H1 (cell line): ENCODE measurements at regions not wholly inside any gene's neighbourhood (a gene's known extent, or its start where the extent isn't known, plus 50 kb on each side); places are given as distances from the start of the nearest gene placed in this dataset.

Experiments used
- CTCF ChIA-PET: fragments of 300-600 bp; sonication (Branson Sonifier 250); formaldehyde crosslinking; loops from one replicate; lab custom pipeline; 2021; ENCODE audit not compliant: partially characterized antibody; lab: Charles Lee
- POLR2A ChIA-PET: fragments of 300-600 bp; sonication (Branson Sonifier 250); formaldehyde crosslinking; loops from one replicate; lab custom pipeline; 2021; ENCODE audit warnings: inconsistent platforms; ENCODE audit not compliant: partially characterized antibody; lab: Charles Lee
- DNase-seq, 2 experiments: peaks; one replicate each; pipeline versions ENCODE4 v3.0.0 to v3.0.0-alpha.2; 2010 to 2022; ENCODE audit warnings: low spot score in 2 of 2, low read depth in 1 of 2, mixed read lengths in 1 of 2
- FAIRE-seq: peaks from 2 replicates; lab custom pipeline; 2011; peaks lifted over from hg19 to GRCh38; lab: Jason Lieb, UNC
- H2AFZ ChIP-seq: 2 replicates; pipeline ENCODE4 v1.8.1; 2012; ENCODE audit warnings: low read length, inconsistent platforms
- H2AK5ac ChIP-seq: 2 replicates; pipeline ENCODE4 v1.6.1; 2013; ENCODE audit warnings: low read depth, low read length
- H2BK120ac ChIP-seq: replicated peaks from 2 replicates; pipeline ENCODE3; 2013; ENCODE audit warnings: low read depth, low read length, inconsistent platforms
- H2BK12ac ChIP-seq: 2 replicates; pipeline ENCODE4 v1.6.1; 2013; ENCODE audit warnings: low read depth, low read length
- H2BK15ac ChIP-seq: 2 replicates; pipeline ENCODE4 v1.6.1; 2013; ENCODE audit warnings: low read length
- H2BK20ac ChIP-seq: 2 replicates; pipeline ENCODE4 v1.6.1; 2013; ENCODE audit warnings: low read length
- H2BK5ac ChIP-seq: 2 replicates; pipeline ENCODE4 v1.6.1; 2013; ENCODE audit warnings: low read depth, low read length
- H3K14ac ChIP-seq: 2 replicates; pipeline ENCODE4 v1.6.1; 2013; ENCODE audit warnings: inconsistent platforms; ENCODE audit not compliant: insufficient read length
- H3K18ac ChIP-seq: 2 replicates; pipeline ENCODE4 v1.6.1; 2013; ENCODE audit warnings: low read length; ENCODE audit errors: extremely low read depth
- H3K23ac ChIP-seq: 2 replicates; pipeline ENCODE4 v1.6.1; 2013; ENCODE audit warnings: inconsistent platforms; ENCODE audit not compliant: insufficient read length
- H3K23me2 ChIP-seq: 2 replicates; pipeline ENCODE4 v1.6.1; 2013; ENCODE audit warnings: low read depth, low read length
- H3K27ac ChIP-seq: 2 replicates; pipeline ENCODE4 v1.6.1; 2011; ENCODE audit warnings: low read depth, low read length, inconsistent platforms
- H3K27me3 ChIP-seq, 4 experiments: replicated peaks in 1 of 4; 1 replicate in 1 of 4; 2 replicates in 3 of 4; pipeline versions ENCODE4 v1.6.1 to v1.8.1; 2011 to 2013; ENCODE audit warnings: low read length in 3 of 4, mild to moderate bottlenecking in 3 of 4, inconsistent platforms in 2 of 4, mixed read lengths in 2 of 4, moderate library complexity in 1 of 4; ENCODE audit not compliant: control insufficient read depth in 3 of 4, insufficient read depth in 3 of 4; ENCODE audit errors: extremely low read depth in 1 of 4
- H3K36me3 ChIP-seq, 4 experiments: 2 replicates each; pipeline versions ENCODE4 v1.6.1 to v1.8.1; 2011 to 2013; ENCODE audit warnings: mild to moderate bottlenecking in 4 of 4, low read length in 3 of 4, moderate library complexity in 2 of 4, control low read depth in 1 of 4, inconsistent platforms in 1 of 4; ENCODE audit not compliant: insufficient read depth in 4 of 4, control insufficient read depth in 2 of 4
- H3K4ac ChIP-seq: replicated peaks from 2 replicates; pipeline ENCODE3; 2013; ENCODE audit warnings: low read length, low read depth, mixed read lengths, inconsistent platforms; ENCODE audit not compliant: insufficient read length
- H3K4me1 ChIP-seq, 4 experiments: replicated peaks in 1 of 4; 1 replicate in 1 of 4; 2 replicates in 3 of 4; pipeline versions ENCODE4 v1.6.1 to v1.8.1; 2011 to 2013; ENCODE audit warnings: low read length in 3 of 4, inconsistent platforms in 2 of 4, mixed read lengths in 1 of 4; ENCODE audit not compliant: insufficient read depth in 4 of 4, control insufficient read depth in 3 of 4
- H3K4me2 ChIP-seq, 2 experiments: 2 replicates each; pipeline versions ENCODE4 v1.6.1 to v1.8.1; 2011 to 2013; ENCODE audit warnings: low read depth in 2 of 2, low read length in 2 of 2, control low read depth in 1 of 2, inconsistent platforms in 1 of 2, mild to moderate bottlenecking in 1 of 2; ENCODE audit not compliant: insufficient read depth in 1 of 2
- H3K4me3 ChIP-seq, 4 experiments: fragments of 200-600, 300-600 bp in 1 of 4; sonication (generic), shearing (Covaris generic), sonication (Bioruptor Twin) in 1 of 4; 2 replicates each; pipeline versions ENCODE4 v1.5.1 to v1.8.1; 2011 to 2016; ENCODE audit warnings: low read length in 4 of 4, low read depth in 3 of 4, control low read depth in 2 of 4, inconsistent platforms in 2 of 4, mild to moderate bottlenecking in 2 of 4, mixed read lengths in 1 of 4, moderate library complexity in 1 of 4; ENCODE audit not compliant: insufficient read depth in 2 of 4; ENCODE audit errors: extremely low read depth in 1 of 4
- H3K56ac ChIP-seq: replicated peaks from 2 replicates; pipeline ENCODE3; 2013; ENCODE audit warnings: low read depth, mild to moderate bottlenecking, mixed read lengths, low read length, inconsistent platforms; ENCODE audit not compliant: insufficient read length
- H3K79me1 ChIP-seq: 2 replicates; pipeline ENCODE4 v1.6.1; 2013; ENCODE audit warnings: low read depth, low read length, control low read depth
- H3K79me2 ChIP-seq, 2 experiments: 2 replicates each; pipeline versions ENCODE4 v1.6.1 to v1.8.1; 2012 to 2013; ENCODE audit warnings: low read length in 2 of 2, mild to moderate bottlenecking in 2 of 2, inconsistent platforms in 1 of 2; ENCODE audit not compliant: insufficient read depth in 2 of 2, control insufficient read depth in 1 of 2
- H3K9ac ChIP-seq, 4 experiments: replicated peaks in 1 of 4; 1 replicate in 1 of 4; 2 replicates in 3 of 4; pipeline versions ENCODE4 v1.6.1 to v1.8.1; 2011 to 2013; ENCODE audit warnings: low read depth in 3 of 4, low read length in 3 of 4, control low read depth in 2 of 4, mild to moderate bottlenecking in 2 of 4, moderate library complexity in 2 of 4, inconsistent platforms in 1 of 4; ENCODE audit errors: extremely low read depth in 1 of 4
- H3K9me3 ChIP-seq, 2 experiments: 2 replicates each; pipeline versions ENCODE4 v1.6.1 to v1.8.1; 2012 to 2013; ENCODE audit warnings: mild to moderate bottlenecking in 2 of 2, moderate library complexity in 2 of 2, control low read depth in 1 of 2, inconsistent platforms in 1 of 2, low read depth in 1 of 2, low read length in 1 of 2, mixed read lengths in 1 of 2; ENCODE audit not compliant: insufficient read depth in 2 of 2
- H4K20me1 ChIP-seq, 2 experiments: replicated peaks in 1 of 2; 2 replicates each; pipeline versions ENCODE3 to v1.8.1; 2011 to 2013; ENCODE audit warnings: inconsistent platforms in 2 of 2, low read length in 2 of 2, mild to moderate bottlenecking in 1 of 2; ENCODE audit not compliant: insufficient read depth in 2 of 2, control insufficient read depth in 1 of 2
- H4K5ac ChIP-seq: 2 replicates; pipeline ENCODE4 v1.6.1; 2013; ENCODE audit warnings: low read length, low read depth, mixed read lengths, inconsistent platforms; ENCODE audit not compliant: insufficient read length
- H4K8ac ChIP-seq: 2 replicates; pipeline ENCODE4 v1.8.0; 2013; ENCODE audit warnings: mild to moderate bottlenecking, moderate library complexity, low read length, inconsistent platforms; ENCODE audit not compliant: insufficient read depth; ENCODE audit errors: extremely low read depth
- H4K91ac ChIP-seq: replicated peaks from 2 replicates; pipeline ENCODE3; 2013; ENCODE audit warnings: low read length, mixed read lengths, inconsistent platforms; ENCODE audit not compliant: insufficient read length
- CEBPB ChIP-seq: IDR thresholded peaks from 2 replicates; pipeline ENCODE4 v1.6.1; 2012; ENCODE audit warnings: low read depth, low read length
- HDAC2 ChIP-seq, 2 experiments: fragments of 300-600 bp in 1 of 2; sonication (generic) in 1 of 2; IDR thresholded peaks; 2 replicates each; pipeline ENCODE4 v1.6.1; 2011 to 2012; ENCODE audit warnings: low read depth in 2 of 2, low read length in 2 of 2, mild to moderate bottlenecking in 2 of 2, moderate library complexity in 2 of 2, borderline replicate concordance in 1 of 2, inconsistent platforms in 1 of 2
- SP4 ChIP-seq: IDR thresholded peaks from 2 replicates; pipeline ENCODE4 v1.6.1; 2012; ENCODE audit warnings: low read length, inconsistent platforms
- WGBS, 2 experiments: shearing (Covaris generic) in 1 of 2; methylation state at CpG; one replicate each; pipeline versions ENCODE4 v1.1.6 to v1.1.7; 2013 to 2015; ENCODE audit warnings: low lambda C conversion rate in 2 of 2, mixed read lengths in 2 of 2, inconsistent platforms in 1 of 2, low coverage in 1 of 2, missing lambda C conversion rate in 1 of 2; ENCODE audit not compliant: insufficient replicate concordance in 2 of 2, insufficient coverage in 1 of 2, insufficient read length in 1 of 2; ENCODE audit errors: extremely low coverage in 1 of 2, missing lambda C conversion rate in 1 of 2; 5-methylcytosine and 5-hydroxymethylcytosine counted together

GRCh38 chr12:124698211-124698997 is 131.0 kb upstream of the NCOR2 start:
- no peak overlapping the region for H2AFZ ChIP-seq
- POLR2A ChIA-PET, result interaction anchor here (0.8 to 1.4 kb wide), 3 partner anchors 12 to 47 kb away, joined by 3 to 5 read pairs (median 4); no protein-coding TSS in a partner anchor
- TF ChIP-seq SP4 (no peak), CEBPB (no peak), HDAC2 (IDR thresholded peaks at IDR 0.05; ENCODE audit: borderline replicate concordance in 1 of 2, low read depth in 2 of 2, low read length in 2 of 2) (no peak)

More at GRCh38 chr12:124698211-124698997, 131.0 kb upstream of the NCOR2 start:
- H3K79me1 ChIP-seq, result no peaks in the 10 kb centered on the region
- no peak overlapping the region for H3K9ac ChIP-seq
- H3K23me2 ChIP-seq, result no peaks in the 10 kb centered on the region
- no peak overlapping the region for H2BK20ac ChIP-seq
- H3K4ac ChIP-seq, result no peak overlapping the region
- H2BK12ac ChIP-seq, result no peak overlapping the region
- no peak overlapping the region for H3K18ac ChIP-seq
- no peak overlapping the region for H2BK15ac ChIP-seq
- no peak overlapping the region for H3K4me3 ChIP-seq
- H3K14ac ChIP-seq, result no peak overlapping the region
- H3K9me3 ChIP-seq, result no peaks in the 10 kb centered on the region
- no peak overlapping the region for H4K5ac ChIP-seq
- FAIRE-seq (no peak), DNase-seq (no peak)
- no peaks in the 10 kb centered on the region for H3K27me3 ChIP-seq
- CTCF ChIA-PET, result interaction anchor here (0.6 to 2.6 kb wide), 7 partner anchors 9 to 187 kb away, joined by 3 to 9 read pairs (median 5); no protein-coding TSS in a partner anchor
- H3K27ac ChIP-seq, result no peak overlapping the region
- no peak overlapping the region for H4K91ac ChIP-seq
- H3K56ac ChIP-seq, result no peak overlapping the region
- no peak overlapping the region for H3K4me2 ChIP-seq
- no peaks in the 10 kb centered on the region for H3K36me3 ChIP-seq
- no peak overlapping the region for H3K23ac ChIP-seq
- no peak overlapping the region for H2BK120ac ChIP-seq
- H4K20me1 ChIP-seq, result no peaks in the 10 kb centered on the region
- H3K79me2 ChIP-seq, result no peaks in the 10 kb centered on the region
- H2BK5ac ChIP-seq, result no peak overlapping the region
- 91% methylated on average over 15 of the region's 15 CpGs; no CpG with 5 or more reads in 1 of the 2 experiments for WGBS, 2 experiments
- H2AK5ac ChIP-seq, result no peak overlapping the region
- H3K4me1 ChIP-seq, result peaks cover 0 to 5% (median 1%) of the 10 kb centered on the region in 4 experiments; a peak in 3 of 7 replicates
- no peak overlapping the region for H4K8ac ChIP-seq
